K562 (cell line): ENCODE measurements at regions not wholly inside any gene's neighbourhood (a gene's known extent, or its start where the extent isn't known, plus 50 kb on each side); places are given as distances from the start of the nearest gene placed in this dataset.

Source experiments
- TEAD2 ChIP-seq: fragments of 450-650 bp; IDR thresholded peaks from 2 replicates; pipeline ENCODE4 v1.6.1; 2016; ENCODE audit warnings: missing genetic modification characterization, control low read depth, missing compliant biosample characterization
- TF ChIP-seq, protein P1 (sequence below), 2 experiments: fragments of 450-650 bp; formaldehyde crosslinking in 1 of 2; IDR thresholded peaks; 2 replicates each; pipeline versions ENCODE4 v1.4.0 to v1.6.1; 2014 to 2020; ENCODE audit warnings: mild to moderate bottlenecking in 2 of 2, borderline replicate concordance in 1 of 2, low read depth in 1 of 2

DNA sequence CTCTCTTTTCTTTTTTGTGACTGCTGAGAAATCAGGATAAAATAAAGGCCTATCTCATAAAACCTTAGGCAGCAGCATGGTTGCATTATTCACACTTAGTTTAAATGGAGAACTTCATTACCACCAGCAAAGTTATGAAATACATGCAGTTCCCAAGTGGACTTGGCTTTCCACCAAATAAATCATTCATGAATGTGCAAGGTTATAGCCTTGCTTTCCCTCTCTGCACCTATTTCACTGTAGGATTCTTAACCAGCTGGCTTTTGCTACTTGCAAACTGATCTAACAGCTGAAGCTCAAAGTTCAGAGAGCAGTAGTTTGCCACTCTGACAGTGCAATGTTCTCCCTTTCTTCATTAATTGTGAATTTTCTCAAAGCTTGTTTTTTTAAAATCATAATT, 140.1 kb upstream of the SMIM31 start:
- TF ChIP-seq, protein P1, sequence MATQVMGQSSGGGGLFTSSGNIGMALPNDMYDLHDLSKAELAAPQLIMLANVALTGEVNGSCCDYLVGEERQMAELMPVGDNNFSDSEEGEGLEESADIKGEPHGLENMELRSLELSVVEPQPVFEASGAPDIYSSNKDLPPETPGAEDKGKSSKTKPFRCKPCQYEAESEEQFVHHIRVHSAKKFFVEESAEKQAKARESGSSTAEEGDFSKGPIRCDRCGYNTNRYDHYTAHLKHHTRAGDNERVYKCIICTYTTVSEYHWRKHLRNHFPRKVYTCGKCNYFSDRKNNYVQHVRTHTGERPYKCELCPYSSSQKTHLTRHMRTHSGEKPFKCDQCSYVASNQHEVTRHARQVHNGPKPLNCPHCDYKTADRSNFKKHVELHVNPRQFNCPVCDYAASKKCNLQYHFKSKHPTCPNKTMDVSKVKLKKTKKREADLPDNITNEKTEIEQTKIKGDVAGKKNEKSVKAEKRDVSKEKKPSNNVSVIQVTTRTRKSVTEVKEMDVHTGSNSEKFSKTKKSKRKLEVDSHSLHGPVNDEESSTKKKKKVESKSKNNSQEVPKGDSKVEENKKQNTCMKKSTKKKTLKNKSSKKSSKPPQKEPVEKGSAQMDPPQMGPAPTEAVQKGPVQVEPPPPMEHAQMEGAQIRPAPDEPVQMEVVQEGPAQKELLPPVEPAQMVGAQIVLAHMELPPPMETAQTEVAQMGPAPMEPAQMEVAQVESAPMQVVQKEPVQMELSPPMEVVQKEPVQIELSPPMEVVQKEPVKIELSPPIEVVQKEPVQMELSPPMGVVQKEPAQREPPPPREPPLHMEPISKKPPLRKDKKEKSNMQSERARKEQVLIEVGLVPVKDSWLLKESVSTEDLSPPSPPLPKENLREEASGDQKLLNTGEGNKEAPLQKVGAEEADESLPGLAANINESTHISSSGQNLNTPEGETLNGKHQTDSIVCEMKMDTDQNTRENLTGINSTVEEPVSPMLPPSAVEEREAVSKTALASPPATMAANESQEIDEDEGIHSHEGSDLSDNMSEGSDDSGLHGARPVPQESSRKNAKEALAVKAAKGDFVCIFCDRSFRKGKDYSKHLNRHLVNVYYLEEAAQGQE (IDR thresholded peaks at IDR 0.05; ENCODE audit: borderline replicate concordance): no peak
- TF ChIP-seq, protein P1 (CRISPR knock-in tag; IDR thresholded peaks at IDR 0.05; ENCODE audit: low read depth): no peak
- TF ChIP-seq TEAD2 (tag): no peak
